GM21737 (cell line): ENCODE measurements at regions not wholly inside any gene's neighbourhood (a gene's known extent, or its start where the extent isn't known, plus 50 kb on each side); places are given as distances from the start of the nearest gene placed in this dataset.

Source experiments
- ATAC-seq: cut with Tn5 transposase; IDR thresholded peaks from one replicate; pipeline ENCODE4 v1.9.1; 2021; ENCODE audit warnings: mild to moderate bottlenecking, moderate library complexity; ENCODE audit not compliant: unreplicated experiment

DNA sequence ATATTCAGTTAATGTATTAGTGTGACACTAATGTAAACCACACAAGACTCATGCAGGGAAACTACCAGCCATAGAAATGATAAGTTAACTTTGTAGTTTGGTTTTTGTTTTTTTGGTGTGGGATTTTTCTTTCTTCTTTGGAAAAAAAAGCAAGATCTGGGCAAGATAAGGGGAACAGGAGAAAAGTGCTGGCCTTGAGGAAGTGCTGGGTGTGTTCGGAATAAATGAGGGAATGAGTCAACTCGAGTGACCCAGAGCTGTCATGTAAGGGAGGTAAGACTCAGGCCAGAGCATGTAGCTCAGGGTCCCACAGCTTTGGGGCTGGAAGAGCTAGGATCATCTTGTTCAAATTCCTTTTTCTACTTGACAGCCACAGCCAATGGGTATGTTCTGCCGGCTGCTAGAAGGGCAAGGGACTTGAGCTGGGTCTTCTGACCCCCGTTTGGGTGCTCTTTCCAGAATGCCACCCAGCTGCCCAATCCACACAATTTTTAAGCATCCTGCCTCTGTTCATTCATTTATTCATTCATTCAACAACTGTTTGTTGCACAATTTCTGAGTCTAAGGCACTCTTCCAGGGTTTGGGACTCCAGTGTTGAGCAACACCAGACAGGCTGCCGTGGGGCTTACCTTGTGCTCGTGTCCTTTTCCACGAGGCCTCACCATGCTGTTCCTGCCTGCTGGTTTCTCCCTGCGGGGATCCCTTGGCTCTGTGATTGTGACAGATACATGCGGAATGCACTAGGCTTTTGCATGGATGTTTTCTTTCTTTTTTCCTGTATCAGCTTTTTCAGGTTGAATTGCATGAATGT is 54.5 kb downstream of the CLDN34 start:
- no peak for ATAC-seq

DNA sequence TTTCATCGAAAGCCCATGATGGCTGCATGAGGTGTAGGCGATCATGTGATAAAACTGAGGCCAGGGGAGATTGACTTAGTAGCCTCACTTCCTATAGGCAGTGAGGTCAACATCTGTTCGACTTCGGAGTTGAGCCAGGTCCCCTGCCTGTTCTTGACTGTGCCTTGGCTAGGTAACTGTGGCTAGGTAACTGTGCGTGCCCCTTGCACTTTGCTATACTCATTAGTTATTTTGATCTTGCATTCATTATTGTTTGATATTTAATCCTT is 55.0 kb downstream of the CLDN34 start:
- no peak for ATAC-seq

- no peak for ATAC-seq
Observed at GRCh38 chrX:10022580-10023245, 55.6 kb downstream of the CLDN34 start.

DNA sequence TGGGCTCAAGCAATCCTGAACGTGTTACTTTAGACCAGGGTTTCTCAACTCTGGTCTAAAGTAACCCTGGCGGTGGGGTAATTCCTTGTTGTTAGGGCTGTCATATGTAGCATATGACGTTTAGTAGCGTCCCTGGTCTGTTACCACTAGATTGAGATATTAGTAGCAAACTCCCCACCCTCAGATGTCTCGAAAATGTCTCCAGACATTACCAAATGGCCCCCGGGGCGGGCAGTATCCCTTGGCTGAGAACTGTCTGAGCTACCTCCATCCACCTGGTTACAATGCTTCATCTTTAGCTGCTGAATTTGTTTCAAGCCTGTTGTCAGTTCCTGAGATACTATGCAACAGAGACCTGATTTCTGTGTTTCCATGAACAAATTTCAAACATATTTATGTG is 56.7 kb downstream of the CLDN34 start:
- no peak for ATAC-seq

DNA sequence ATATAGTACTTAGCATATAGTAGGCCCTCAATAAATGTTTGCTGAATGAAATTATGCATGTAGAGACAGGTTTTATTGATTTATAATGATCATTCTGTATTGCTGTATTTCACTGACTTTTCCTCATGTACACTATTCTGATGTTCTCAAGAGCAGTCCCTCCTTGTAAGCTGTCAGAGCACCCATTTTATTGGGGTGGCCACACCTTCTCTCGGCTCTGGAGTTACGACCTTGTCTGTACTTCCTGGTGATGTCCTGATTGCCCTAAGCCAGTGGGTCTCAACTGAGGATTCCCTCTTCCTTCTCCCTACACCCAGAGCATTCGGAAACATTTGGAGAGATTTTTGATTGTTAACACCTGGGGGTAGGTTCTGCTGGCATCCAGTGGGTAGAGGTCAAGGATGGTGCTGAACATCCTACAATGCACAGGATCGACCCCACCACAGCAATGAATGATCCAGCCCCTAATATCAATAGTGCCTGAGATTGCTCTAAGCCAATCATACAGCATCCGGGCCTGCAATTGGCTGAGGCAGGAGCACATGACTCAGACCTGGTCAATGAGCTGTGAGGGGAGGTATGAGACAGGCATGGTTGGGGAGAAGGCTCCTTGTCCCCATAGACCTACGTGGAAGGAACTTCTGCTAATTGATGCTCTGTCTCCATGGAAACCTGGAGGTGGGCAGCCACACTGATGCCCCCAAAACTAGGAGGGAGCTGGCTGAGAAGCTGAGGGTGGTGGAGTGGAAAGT is 58.8 kb downstream of the CLDN34 start:
- no peak for ATAC-seq

DNA sequence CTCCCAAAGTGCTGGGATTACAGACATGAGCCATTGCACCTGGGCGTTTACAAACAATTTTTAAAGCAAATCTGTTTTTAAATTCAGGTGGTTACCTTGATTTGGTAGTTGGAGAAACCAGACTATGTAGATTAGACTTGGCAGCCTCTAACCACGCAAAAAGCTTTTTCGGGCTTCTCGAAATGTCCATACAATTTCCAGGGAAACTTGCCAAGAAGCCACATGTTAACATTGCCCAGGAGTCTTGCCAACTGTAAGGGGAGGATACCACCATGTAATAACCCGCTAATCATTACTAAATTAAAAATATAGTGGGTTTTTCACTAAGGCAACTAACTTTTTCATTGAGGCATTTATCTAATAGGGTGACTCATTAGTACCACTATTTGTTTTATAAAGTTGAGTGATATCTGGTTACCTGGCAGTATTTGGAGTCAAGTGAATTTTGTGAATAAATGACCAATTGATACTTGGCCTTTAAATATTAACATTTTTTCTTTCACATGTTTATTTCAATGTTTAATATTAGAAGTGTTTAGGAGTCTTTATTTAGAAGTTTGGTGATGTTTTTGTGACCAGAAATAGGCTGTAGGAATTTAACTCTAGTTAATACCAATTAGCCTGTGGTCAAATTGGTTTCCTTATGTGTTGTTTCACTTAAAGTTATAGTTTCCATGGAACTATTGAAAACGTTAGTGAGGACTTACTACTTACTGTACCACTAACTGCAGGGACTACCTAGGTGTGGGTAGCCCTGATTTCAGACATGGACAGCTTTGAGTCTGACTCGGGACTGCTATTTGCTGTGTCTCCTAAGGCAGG is 61.3 kb downstream of the CLDN34 start:
- no peak for ATAC-seq

DNA sequence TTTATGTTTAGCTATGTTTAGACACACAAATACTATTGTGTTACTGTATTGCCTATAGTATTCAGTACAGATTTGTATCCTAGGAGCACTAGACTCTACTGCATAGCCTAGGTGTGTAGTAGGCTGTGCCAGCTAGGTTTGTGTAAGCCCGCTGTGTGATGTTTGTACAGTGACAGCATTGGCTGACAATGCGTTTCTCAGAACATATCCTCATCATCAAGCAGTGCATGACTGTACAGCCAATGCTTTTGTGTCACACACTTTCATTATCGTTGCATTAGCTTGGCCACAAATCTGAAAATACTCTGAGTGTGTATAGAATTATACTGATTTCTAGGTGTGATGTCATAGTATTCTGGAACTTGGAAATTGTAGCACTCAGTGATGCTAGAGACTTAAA is 63.4 kb downstream of the CLDN34 start:
- no peak for ATAC-seq

GRCh38 chrX:10031746-10032145 is 64.6 kb downstream of the CLDN34 start:
- no peak for ATAC-seq

- no peak for ATAC-seq
Observed at GRCh38 chrX:10032147-10032546, 65.0 kb downstream of the CLDN34 start.

DNA sequence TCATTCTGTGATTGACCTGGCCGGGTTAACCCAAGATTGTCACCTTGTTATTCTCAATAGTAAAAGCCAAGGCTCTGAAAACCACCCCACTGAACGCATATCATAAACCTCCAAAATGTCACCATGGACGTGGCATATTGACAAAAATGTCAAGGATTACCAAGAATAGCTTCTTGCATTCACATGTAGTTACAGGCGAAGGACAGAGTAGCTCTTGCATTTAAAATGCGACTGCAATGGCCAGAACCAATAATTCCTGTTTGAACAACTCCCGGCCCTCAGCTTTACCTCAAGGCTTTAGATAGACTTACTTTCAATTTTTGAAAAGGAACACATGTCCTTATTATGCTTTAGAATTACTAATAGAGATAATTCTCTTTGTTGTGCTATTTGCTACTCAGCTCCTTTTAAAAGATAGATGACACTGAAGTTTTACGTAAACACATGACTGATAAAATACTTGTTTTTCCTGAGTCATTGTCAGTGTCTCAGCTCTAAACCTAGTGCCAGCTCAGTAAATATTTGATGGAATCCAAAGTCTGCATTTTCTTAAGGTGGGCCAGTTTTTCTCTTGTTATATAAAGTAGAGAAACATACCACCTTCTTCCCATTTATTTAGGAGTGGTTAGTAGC is 66.3 kb downstream of the CLDN34 start:
- ATAC-seq, result no peak

DNA sequence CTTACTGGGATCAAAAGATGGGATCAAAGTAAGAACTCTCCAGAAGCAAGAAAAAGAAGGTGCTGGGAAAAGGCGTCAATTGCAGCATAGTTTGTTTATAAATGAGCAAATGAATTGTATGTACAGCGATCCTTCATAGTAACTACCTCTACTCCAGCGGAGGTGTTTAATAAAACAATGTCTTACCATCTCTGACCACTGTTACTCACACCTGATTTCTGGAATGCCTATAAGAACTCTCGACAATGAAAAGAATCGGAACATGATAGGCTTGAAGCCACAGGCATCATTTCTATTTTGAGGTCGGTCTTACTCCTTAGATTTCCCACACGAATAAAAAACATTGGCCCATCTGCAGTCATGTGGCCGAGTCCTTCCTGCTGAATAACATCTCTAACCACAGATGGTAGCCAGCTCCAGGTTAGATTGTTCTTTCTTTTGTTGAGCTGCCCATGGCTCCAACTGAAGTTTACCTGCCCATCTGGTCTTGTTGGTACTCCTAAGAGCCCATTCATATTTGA is 67.6 kb downstream of the CLDN34 start:
- ATAC-seq, result no peak

GRCh38 chrX:10038585-10038984 is 71.4 kb downstream of the CLDN34 start:
- no peak for ATAC-seq

DNA sequence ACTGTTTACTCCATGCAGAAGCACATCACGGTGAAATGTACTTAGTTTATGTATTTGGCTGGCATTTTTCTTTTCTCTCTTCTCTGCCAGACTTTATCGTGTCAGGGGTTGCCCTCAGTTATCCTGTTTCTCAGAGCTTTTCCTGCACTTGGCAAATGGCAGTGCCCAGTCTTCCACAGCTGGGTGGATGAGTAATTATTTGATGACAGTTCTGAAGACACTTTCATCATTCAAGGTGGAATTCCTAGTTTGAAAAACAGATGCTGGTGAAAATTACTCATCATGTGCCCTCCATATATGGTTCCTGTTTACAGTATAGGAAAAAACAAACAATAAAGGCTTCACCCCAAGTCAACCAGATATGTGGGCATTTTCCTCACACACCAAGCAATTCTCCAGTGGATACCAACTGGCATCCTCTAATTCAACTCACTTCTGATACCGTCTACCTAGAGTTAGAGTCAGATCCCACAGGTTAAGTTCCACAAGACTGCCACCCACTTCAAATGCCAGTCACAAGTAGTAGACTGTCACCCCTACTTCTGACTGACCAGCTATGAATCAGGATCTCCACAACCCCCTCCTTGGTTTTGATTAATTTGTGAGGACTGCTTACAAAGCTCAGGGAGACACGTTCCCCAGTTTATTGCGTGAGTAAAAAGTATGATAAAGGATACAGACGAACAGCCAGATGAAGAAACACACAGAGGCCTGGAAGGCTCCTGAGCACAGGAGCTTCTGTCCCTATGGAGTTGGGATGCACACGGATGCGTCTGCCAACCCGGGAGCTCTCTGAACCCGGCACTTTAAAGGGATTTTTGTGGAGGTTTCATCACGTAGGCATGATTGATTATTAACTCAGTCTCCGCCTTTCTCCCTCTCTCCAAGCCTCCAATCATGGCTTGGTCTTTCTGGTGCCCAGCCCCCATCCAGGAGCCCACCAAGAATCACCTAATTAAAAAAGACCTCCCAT is 72.9 kb downstream of the CLDN34 start:
- no peak for ATAC-seq

- no peak for ATAC-seq
Observed at GRCh38 chrX:10040961-10041360, 73.8 kb downstream of the CLDN34 start.

DNA sequence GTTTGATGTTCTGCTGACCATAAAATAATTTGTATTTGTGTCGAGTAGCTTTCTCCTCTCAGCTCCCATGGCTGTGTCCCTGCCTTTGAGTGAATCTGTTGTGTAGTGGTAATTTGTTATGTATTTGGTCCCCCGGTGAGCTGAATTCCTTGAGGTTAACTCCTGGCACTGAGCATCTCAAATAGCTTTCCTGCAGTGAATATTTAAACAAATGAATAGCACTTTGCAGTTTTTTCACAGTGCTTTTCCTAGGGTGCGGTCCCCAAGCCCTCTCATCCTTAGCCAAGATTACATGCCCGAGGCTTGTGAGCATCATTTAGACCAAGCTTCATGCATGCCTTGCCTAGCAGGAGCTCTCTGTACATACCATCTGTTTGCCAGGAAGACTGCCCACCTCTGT is 74.2 kb downstream of the CLDN34 start:
- no peak for ATAC-seq

DNA sequence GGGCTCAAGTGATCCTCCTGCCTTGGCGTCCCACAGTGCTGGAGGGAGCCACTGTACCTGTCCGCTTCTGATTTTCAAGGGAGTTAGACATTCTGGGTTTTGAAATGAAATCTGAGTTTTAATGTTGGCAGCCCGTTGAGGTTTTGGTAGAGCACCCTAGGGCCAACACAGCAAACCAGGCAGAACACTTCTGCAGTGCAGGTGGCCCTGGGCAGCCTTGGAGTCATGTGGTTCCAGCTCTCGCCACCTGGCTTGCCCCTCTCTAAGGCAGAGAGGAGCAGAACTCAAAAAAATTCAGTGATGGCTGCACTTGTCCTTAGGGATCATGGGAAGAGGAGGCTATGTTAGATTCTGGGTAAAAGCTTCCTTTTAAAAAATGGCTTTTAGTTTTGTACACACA is 74.9 kb downstream of the CLDN34 start:
- ATAC-seq, result no peak

- no peak for ATAC-seq
Observed at GRCh38 chrX:10043386-10043785, 76.2 kb downstream of the CLDN34 start.

DNA sequence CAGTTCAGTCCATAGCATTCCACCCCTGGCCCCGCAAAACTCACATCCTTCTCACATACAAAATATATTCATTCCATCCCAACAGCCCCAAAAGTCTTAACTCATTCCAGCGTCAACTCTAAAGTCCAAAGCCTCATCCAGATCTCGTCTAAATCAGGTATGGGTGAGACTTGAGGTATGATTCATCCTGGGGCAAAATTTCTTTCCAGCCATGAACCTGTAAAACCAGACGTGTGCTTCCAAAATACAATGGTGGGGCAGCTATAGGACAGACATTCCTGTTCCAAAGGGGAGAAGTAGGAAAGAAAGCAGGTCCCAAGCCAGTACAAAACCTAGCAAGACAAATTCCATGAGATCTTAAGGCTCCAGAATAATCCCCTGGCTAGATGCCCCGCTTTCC is 76.9 kb downstream of the CLDN34 start:
- ATAC-seq, result no peak

GRCh38 chrX:10045327-10046000 is 78.3 kb downstream of the CLDN34 start:
- ATAC-seq, result no peak
